ENCODE measurements at regions not wholly inside any gene's neighbourhood (a gene's known extent, or its start where the extent isn't known, plus 50 kb on each side); places are given as distances from the start of the nearest gene placed in this dataset.

DNA sequence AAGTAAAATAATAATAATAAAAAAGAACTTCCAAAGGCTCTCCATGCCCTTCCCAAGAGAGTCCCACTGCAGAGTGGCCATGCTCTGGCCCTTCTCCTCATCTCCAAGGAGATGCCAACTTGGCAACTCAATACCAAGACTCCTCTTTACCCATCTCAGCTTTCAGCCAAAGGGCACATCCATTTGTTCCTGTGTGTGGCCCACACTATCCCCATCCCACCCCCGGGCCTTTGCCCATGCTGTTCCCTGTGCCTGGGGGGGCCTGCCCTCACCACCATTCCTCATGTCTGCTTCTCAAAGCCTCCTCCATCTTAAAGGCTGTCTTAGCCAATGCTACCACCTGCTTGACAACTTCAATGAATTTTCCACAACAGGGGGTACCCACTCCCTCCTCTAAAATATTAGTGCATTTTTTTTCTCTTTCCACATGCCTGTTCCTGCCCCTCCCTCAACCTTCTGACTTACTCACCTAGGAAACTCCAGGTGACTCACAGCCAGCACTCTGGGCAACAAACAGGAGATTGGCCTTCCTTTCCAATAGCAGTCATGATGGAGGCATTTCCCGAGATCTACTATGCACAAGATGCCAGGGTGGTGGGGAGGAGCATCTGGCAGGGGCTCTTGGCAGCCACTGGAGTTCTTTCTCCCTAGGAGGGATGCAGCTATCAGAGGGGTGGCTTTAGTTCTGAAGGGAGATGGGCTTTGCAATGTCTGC lies 109.4 kb upstream of the SMAD3 start:
- Mint-ChIP-seq H3K4me3 (no peak overlapping the region), H3K27ac (no peak overlapping the region), H3K9me3 (no peaks in the 10 kb centered on the region), H3K27me3 (ENCODE audit: insufficient read depth, low read depth, poor library complexity) (peaks cover 15% of the 10 kb centered on the region), H3K36me3 (ENCODE audit: low read depth) (no peaks in the 10 kb centered on the region), H3K4me1 (peaks cover 4% of the 10 kb centered on the region; the same call in 2 of the 3 replicates)
- Histone ChIP-seq H3K4me1 (ENCODE audit: insufficient read depth) (no peaks in the 10 kb centered on the region), H3K4me2 (no peak overlapping the region), H3K9me2 (ENCODE audit: insufficient read depth) (no peaks in the 10 kb centered on the region), H2AFZ (no peak overlapping the region), H3K27ac (ENCODE audit: low read depth) (no peak overlapping the region), H3K36me3 (ENCODE audit: insufficient read depth) (no peaks in the 10 kb centered on the region), H3K27me3 (ENCODE audit: insufficient read depth) (no peaks in the 10 kb centered on the region), H3F3A (replicated peaks; ENCODE audit: low read depth) (no peaks in the 10 kb centered on the region), H3K4me3 (no peak overlapping the region), H4K20me1 (replicated peaks; ENCODE audit: insufficient read depth) (no peaks in the 10 kb centered on the region), H3K79me2 (replicated peaks; ENCODE audit: insufficient read depth) (no peaks in the 10 kb centered on the region)
- TF ChIP-seq CTCF (conservative IDR thresholded peaks at IDR 0.05; ENCODE audit: low read depth in 2 of 2): no peak
- TF ChIP-seq NANOG (IDR thresholded peaks at IDR 0.05; ENCODE audit: borderline replicate concordance): no peak
- no peak for TF ChIP-seq JUNB (IDR thresholded peaks at IDR 0.05; ENCODE audit: unreplicated experiment)
- no peak for TF ChIP-seq EZH2 (IDR thresholded peaks at IDR 0.05; ENCODE audit: low read depth, unreplicated experiment)
- TF ChIP-seq, protein P1, sequence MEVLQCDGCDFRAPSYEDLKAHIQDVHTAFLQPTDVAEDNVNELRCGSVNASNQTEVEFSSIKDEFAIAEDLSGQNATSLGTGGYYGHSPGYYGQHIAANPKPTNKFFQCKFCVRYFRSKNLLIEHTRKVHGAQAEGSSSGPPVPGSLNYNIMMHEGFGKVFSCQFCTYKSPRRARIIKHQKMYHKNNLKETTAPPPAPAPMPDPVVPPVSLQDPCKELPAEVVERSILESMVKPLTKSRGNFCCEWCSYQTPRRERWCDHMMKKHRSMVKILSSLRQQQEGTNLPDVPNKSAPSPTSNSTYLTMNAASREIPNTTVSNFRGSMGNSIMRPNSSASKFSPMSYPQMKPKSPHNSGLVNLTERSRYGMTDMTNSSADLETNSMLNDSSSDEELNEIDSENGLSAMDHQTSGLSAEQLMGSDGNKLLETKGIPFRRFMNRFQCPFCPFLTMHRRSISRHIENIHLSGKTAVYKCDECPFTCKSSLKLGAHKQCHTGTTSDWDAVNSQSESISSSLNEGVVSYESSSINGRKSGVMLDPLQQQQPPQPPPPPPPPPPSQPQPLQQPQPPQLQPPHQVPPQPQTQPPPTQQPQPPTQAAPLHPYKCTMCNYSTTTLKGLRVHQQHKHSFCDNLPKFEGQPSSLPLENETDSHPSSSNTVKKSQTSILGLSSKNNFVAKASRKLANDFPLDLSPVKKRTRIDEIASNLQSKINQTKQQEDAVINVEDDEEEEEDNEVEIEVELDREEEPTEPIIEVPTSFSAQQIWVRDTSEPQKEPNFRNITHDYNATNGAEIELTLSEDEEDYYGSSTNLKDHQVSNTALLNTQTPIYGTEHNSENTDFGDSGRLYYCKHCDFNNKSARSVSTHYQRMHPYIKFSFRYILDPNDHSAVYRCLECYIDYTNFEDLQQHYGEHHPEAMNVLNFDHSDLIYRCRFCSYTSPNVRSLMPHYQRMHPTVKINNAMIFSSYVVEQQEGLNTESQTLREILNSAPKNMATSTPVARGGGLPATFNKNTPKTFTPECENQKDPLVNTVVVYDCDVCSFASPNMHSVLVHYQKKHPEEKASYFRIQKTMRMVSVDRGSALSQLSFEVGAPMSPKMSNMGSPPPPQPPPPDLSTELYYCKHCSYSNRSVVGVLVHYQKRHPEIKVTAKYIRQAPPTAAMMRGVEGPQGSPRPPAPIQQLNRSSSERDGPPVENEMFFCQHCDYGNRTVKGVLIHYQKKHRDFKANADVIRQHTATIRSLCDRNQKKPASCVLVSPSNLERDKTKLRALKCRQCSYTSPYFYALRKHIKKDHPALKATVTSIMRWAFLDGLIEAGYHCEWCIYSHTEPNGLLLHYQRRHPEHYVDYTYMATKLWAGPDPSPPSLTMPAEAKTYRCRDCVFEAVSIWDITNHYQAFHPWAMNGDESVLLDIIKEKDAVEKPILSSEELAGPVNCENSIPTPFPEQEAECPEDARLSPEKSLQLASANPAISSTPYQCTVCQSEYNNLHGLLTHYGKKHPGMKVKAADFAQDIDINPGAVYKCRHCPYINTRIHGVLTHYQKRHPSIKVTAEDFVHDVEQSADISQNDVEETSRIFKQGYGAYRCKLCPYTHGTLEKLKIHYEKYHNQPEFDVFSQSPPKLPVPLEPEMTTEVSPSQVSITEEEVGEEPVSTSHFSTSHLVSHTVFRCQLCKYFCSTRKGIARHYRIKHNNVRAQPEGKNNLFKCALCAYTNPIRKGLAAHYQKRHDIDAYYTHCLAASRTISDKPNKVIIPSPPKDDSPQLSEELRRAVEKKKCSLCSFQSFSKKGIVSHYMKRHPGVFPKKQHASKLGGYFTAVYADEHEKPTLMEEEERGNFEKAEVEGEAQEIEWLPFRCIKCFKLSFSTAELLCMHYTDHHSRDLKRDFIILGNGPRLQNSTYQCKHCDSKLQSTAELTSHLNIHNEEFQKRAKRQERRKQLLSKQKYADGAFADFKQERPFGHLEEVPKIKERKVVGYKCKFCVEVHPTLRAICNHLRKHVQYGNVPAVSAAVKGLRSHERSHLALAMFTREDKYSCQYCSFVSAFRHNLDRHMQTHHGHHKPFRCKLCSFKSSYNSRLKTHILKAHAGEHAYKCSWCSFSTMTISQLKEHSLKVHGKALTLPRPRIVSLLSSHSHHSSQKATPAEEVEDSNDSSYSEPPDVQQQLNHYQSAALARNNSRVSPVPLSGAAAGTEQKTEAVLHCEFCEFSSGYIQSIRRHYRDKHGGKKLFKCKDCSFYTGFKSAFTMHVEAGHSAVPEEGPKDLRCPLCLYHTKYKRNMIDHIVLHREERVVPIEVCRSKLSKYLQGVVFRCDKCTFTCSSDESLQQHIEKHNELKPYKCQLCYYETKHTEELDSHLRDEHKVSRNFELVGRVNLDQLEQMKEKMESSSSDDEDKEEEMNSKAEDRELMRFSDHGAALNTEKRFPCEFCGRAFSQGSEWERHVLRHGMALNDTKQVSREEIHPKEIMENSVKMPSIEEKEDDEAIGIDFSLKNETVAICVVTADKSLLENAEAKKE (CRISPR knock-in tag; IDR thresholded peaks at IDR 0.05): no peak
- no peak for TF ChIP-seq ZNF114 (CRISPR knock-in tag; IDR thresholded peaks at IDR 0.05)
- TF ChIP-seq ETS1 (IDR thresholded peaks at IDR 0.05): no peak
- no peak for TF ChIP-seq ZNF331 (CRISPR knock-in tag; IDR thresholded peaks at IDR 0.05; ENCODE audit: low read depth)
- ATAC-seq: no peak
- no peak for DNase-seq (ENCODE audit: low spot score)

Data from GM23338 (cell line).